ENCODE measurements at regions not wholly inside any gene's neighbourhood (a gene's known extent, or its start where the extent isn't known, plus 50 kb on each side); places are given as distances from the start of the nearest gene placed in this dataset.

DNA sequence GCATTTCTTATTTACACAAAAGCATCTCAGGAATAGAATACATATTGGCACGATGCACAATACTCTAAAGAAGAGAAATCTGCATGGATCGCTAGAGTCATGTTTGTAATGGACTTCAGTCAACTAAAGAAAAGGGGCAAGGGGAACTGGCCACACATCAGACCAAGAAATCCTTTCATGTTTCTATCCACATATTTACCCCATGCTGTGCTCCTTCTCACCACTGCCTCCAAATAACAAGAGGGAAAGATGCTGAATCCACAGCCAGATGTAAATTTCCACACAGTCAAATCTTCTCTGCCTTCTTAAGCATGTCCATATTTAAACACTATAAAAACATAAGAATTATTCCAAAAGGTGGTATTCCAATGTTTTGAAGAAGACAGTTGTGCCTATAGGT lies 67.6 kb downstream of the COX18 start:
- no peak for DNase-seq

DNA sequence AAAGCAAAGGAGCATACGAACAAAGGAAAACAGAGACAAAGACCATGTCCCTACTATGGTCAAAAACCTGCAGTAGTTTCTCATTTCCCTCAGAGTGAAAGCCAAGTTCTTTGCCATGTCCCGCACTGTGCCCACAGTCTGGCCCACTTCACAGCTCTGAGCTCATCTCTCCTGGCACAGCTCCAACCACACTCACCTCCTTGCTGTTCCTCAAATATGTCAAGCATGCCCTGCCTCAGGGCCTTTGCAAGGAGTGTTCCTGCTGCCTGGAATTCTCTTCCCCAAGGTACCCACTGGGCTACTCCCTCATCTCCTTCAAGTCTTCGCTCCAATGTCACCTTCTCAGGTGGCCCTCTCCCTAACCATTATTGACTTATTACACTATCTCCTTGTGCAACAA lies 72.1 kb downstream of the COX18 start:
- no peak for DNase-seq

GRCh38 chr4:72994670-72995069 lies 74.8 kb downstream of the COX18 start:
- DNase-seq = no peak

GRCh38 chr4:72993876-72994275 lies 75.6 kb downstream of the COX18 start:
- no peak for DNase-seq

- no peak for DNase-seq
Measured at GRCh38 chr4:72991873-72992272, 77.6 kb downstream of the COX18 start.

GRCh38 chr4:72987741-72988729 lies 81.5 kb downstream of the COX18 start:
- no peak for DNase-seq

DNA sequence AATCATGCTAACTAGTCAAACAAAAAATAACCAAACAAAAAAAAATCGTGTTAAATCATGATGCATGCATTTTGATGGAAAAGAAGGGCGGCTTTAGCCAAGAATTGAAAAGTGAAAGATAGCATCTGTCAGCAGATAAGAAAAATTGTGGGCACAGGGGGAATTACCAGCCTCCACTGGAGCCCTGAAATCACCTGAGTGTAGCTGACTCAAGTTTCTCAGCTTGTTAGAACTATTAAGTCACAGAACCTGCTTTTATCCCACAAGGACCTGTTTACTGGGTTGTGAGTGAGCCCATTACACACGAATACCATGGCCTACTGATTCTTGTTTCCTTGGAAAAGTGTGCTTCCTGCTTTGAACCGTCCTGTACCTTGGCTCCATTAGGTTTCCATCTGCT lies 85.2 kb downstream of the COX18 start:
- DNase-seq = no peak

GRCh38 chr4:72983709-72984108 lies 85.8 kb downstream of the COX18 start:
- no peak for DNase-seq

DNA sequence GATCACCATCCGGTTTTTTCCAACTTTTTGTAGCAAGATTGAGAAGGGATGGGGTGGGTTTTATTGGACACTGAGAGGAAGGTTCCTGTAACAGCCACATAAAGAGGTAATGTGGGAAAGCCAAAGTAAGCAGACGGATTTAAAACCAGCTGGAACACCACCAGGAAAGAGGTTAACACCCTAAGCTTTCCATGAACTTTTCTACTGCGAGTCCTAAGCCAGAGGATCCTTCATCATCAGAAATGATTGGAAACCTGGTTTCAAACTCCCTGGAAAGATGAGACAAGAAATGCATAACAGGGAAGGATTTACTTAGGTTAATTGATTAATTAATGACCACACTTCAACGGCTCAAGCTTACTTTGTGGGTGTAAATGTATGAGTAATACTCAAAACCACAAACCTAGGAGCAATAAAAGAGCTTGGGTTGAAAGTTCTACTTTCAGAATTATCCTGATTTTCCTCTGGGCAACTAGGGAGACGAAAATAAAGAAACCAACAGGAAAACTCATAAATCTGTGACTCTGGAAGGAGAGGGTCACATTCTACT lies 91.5 kb downstream of the COX18 start:
- DNase-seq = no peak

DNA sequence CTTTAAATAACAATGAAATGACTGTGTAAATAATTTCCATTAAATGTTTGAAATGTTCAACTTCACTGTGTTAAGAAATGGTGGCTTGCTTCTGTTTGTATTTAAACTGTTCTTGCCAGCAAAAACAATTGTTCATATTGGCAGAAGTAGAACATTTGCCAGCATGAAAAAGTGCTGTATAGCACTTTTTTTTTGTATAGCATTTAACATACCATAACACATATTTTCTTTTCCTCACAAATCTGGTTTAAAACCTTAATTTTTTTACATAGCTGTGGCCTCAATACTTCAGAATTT lies 94.1 kb downstream of the COX18 start:
- no peak for DNase-seq

DNA sequence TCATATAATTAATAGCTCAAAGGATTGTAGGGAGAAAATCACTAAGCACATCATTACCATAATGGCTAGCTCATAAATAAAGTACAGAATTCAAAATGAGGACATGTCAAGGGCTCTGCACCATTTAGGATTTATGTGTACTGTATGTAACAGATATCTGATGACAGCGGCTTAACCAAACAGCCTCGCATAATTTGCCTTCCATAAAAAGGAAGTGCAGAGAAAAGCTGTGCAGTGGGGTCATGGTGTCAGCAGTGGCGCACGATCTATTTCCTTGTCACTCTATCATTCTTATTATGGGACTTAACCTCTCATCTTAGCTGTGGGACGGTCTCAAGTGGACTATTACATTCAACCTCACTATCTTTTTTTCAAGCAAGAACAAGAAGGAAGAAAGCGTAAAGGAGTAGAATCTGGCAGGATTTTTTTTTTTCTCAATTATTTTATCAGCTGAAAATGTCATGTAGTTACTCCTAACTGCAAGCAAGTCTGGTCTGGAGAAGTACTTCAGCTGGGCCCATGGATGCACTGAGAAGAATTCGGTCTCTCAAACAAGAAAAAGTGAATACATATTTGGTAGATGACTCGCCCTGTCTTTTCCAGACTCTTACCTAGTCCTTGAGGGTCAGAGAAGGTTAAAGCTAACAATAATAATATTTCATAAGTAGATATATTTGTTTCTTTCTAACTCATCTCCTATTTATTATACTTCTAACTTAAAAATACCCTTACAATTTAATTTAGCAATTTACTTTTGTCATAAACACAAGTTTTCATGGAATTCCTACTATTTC lies 94.6 kb downstream of the COX18 start:
- no peak for DNase-seq

DNA sequence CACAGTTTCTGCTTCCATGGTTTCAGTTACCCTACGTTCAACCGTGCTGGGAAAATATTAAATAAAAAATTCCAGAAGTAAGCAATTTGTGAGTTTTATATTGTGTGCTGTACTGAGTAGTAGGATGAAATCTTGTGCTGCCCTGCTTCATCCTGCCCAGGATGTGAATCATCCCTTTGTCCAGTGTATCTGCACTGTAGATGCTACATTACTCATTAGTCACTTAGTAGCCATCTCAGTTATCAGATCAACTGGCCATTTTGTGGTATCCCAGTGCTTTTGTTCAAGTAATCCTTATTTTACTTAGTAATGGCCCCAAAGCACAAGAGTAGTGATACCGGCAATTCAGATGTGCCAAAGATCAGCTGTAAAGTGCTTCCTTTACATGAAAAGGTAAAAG lies 97.9 kb downstream of the COX18 start:
- no peak for DNase-seq

DNA sequence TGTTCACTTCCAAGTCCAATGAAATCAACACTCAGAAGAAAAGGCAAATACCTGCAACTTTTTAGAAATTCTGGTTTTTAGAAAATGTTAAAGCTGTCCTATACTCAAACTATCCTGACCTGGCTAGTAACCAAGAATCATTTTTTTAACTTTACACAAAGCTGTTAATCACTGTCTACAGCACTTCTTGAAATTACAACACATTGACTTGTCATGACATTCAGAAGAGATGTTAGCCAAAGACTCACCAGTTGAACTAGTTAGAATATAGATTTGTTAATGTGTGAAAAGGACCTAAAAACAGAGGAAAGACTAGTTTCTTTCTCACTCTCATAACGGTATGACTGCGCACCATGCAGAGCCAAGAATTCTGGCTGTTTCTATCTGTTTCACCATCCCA lies 98.8 kb downstream of the COX18 start:
- no peak for DNase-seq

GRCh38 chr4:72969976-72970375 lies 99.5 kb downstream of the COX18 start:
- no peak for DNase-seq

DNA sequence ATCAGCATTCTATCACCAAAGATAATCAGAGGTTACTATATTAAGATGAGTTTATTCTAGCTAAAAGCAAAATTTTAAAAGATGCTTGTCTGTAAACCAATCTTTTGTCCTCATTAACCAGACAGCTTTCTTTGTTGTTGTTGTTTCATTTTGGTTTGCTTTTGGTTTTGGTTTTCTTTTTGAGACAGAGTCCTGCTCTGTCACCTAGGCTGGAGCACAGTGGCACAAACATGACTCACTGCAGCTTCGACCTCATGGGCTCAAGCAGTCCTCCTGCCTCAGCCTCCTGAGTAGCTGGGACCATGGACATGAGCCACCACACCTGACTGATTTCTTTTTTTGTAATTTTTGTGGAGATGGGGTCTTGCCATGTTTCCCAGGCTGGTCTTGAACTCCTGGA lies 102.9 kb downstream of the COX18 start:
- no peak for DNase-seq

DNA sequence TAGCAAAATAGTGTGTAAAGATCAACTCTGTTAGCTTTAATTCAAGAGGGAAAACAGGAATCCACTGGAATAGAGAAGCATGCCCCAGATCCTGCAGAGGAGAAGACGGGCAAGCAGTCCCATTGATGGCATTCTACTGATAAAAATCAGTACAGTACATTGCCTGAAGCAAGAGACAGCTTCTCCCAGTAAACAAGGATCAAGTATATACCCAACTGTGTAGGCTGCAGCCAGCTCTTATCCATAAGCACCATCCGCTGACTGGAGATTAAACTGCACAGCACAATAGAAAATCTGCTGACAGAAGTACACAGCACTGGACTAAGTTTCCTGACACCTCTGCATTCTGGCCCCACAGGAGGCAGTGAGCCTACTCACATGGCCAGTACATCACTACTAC lies 110.1 kb downstream of the COX18 start:
- no peak for DNase-seq

DNA sequence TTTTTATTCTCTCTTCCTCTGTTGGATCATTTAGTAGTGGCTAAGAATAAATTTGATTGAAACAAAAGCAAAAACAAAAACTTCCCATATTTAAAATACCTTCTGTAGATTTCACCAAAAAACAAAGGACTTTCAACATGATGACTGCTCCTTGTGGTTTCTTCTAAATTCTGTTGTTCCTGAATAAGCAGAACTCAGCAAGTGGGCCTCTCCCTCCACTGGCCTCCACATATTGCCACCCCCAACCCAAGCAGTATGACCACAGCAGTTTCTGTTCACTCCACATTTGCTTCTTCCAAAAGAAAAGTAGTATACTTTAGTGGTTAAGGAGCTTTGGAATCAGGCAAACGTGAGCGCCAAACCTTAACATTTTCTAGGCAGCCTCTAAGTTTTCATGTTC lies 114.7 kb downstream of the COX18 start:
- no peak for DNase-seq

- no peak for DNase-seq
Measured at GRCh38 chr4:72953571-72953970, 115.9 kb downstream of the COX18 start.

DNA sequence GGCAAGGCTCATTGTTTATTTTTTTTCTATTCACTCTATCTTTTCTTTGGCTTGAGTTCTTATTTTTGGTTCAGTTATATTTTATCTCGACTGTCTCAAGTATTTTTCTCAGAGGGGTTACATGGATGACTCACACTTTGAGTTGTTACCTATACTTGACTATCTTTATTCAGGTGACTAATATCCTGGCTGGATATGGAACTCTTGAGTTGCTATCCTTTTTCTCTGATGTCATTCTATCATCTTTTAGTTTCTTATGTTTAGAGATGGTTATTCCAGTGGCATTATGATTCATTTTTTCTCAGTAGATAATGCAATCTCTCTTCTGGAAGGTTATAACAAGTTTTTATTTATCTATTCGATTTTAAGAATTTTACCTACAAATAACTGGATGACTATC lies 117.9 kb downstream of the COX18 start:
- DNase-seq = no peak

- DNase-seq = no peak
Measured at GRCh38 chr4:72951147-72951546, 118.4 kb downstream of the COX18 start.

DNA sequence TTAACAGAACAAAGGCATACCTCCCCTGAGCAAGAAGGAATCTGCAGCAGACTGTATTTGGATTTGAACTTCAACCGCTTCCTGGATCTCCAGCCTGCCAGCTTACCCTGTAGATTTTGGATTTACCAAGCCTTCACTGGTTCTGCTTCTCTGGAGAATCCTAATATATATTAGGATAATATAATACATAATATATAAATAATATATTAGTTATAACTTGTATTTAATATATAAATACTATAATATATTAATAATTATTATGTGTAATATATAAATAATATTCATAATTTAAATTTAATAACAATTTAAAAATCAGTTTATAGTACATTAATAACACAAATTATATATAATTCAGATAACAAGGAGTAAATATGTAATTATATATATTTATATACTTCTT lies 121.4 kb downstream of the COX18 start:
- DNase-seq = no peak

DNA sequence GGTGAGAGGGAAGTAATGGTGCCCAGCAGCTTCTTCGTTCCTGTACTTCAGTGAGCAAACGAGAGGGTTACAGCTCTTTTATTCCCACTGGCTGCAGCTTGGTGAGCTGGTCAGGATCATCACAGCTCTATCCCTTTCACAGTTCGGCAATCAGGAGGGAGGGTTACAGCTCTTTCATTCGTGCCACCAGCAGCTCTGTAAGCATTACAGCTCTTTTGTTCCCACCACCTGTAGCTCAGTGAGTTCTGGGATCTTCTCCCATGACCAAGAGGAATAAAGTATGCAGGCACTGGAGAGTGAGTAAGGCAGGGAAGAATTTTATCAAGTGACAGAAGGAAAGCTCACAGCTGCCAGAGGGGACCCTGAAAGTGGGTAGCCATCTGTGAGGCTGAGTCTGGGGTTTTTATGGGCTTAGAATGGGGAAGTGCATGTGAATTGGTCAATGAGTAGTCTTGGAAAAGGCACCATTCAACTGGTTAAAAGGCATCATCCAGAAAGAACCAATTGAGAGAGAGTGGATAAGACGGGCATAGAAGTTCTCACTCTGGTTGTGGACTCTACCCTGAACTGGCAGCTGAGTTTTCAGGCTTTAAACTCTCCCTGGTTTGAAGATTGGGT lies 123.7 kb downstream of the COX18 start:
- no peak for DNase-seq

DNA sequence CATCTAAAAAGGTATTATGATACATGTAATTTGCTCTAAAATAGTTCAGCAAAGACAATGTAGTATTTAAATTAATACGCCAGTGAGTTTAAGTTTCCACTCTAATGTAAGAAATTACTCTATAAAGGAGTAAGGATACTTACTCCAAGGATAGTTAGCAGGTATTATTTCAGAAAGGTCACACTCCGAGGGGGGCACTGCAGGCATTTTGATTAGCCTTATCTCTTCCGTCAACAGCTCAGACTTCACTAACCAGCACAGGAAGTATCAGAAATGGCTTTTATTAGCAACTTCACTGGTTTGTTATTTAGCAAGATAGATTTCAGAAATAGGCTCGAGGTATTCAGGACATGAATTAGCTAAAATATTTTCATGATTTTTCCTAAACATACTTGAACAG lies 127.0 kb downstream of the COX18 start:
- no peak for DNase-seq

GRCh38 chr4:72938516-72938915 lies 131.0 kb downstream of the COX18 start:
- no peak for DNase-seq
